ENCODE measurements at regions not wholly inside any gene's neighbourhood (a gene's known extent, or its start where the extent isn't known, plus 50 kb on each side); places are given as distances from the start of the nearest gene placed in this dataset.
"Not testable (repeated sequence)": the region's sequence is repeated elsewhere in the genome, so short reads cannot be mapped to it uniquely, and the experiment has no call there.

GRCh38 chr17:16841896-16842295, 130.0 kb downstream of the TNFRSF13B start:
- not testable (repeated sequence) for TF ChIP-seq EZH2phosphoT487 (IDR thresholded peaks at IDR 0.05; ENCODE audit: insufficient read depth, low read depth); EZH2 (IDR thresholded peaks at IDR 0.05; ENCODE audit: insufficient read depth, poor library complexity, severe bottlenecking)
